HG02938 (cell line): ENCODE measurements at regions not wholly inside any gene's neighbourhood (a gene's known extent, or its start where the extent isn't known, plus 50 kb on each side); places are given as distances from the start of the nearest gene placed in this dataset.
"Not testable (repeated sequence)": the region's sequence is repeated elsewhere in the genome, so short reads cannot be mapped to it uniquely, and the experiment has no call there.

Experiments
- ATAC-seq: cut with Tn5 transposase; IDR thresholded peaks from one replicate; pipeline ENCODE4 v1.9.1; 2021; ENCODE audit warnings: mild to moderate bottlenecking, moderate library complexity; ENCODE audit not compliant: unreplicated experiment

DNA sequence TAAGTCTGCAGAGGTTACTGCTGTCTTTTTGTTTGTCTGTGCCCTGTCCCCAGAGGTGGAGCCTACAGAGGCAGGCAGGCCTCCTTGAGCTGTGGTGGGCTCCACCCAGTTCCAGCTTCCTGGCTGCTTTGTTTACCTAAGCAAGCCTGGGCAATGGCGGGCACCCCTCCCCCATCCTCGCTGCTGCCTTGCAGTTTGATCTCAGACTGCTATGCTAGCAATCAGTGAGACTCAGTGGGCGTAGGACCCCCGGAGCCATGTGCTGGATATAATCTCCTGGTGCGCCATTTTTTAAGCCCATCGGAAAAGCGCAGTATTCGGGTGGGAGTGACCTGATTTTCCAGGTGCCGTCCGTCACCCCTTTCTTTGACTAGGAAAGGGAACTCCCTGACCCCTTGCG is 1363.1 kb downstream of the HACE1 start:
- ATAC-seq, result not testable (repeated sequence)

DNA sequence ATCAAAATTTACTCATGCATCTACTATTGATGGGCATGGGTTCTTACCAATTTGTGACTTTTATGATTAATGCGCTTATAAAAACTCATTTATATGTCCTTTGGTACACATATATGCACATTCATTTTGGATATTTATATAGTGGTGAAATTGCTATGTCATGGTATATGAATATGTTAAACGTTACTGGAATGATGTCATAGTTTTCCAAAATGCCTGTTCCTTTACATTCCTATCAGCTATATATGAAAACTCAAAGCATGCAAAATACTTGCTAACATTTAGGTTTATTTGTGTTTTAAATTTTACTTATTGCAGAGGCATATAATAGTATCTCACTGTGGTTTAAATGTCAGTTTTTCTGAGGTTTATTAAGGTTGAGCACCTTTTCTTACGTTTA is 1403.1 kb downstream of the HACE1 start:
- ATAC-seq, result no peak

DNA sequence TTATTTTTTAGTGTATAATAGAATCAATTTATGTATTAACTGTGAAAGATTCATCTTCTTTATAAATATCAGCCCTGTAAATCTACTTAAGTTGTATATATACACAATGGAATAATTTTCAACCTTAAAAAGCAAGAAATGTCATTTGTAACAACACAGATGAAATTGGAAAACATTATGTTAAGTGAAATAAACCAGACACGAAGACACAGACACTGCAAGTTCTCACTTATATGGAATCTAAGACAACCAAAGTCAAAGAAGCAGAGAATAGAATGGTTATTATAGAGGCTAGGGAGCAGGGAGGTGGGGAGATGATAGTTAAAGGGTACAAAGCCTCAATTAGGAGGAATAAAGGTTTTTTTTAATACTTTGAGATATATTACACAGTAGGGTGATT is 1404.4 kb downstream of the HACE1 start:
- ATAC-seq, result no peak

DNA sequence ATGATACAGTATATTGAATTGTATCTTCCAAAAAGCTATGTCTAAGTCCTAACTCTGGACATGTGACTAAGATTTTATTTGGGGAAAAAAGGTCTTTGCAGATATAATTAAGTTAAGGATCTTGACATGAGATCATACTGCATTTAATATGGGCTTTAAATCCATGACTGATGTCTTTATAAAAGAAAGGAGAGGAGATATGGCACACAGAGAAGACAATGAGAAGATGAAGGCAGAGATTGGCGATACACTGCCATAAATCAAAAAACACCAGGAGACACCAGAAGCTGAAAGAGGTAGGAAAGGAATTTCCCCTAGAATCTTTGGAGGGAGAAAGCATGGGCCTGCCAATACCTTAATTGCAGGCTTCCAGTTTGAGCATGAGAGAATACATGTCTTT is 1450.2 kb downstream of the HACE1 start:
- ATAC-seq, result no peak

DNA sequence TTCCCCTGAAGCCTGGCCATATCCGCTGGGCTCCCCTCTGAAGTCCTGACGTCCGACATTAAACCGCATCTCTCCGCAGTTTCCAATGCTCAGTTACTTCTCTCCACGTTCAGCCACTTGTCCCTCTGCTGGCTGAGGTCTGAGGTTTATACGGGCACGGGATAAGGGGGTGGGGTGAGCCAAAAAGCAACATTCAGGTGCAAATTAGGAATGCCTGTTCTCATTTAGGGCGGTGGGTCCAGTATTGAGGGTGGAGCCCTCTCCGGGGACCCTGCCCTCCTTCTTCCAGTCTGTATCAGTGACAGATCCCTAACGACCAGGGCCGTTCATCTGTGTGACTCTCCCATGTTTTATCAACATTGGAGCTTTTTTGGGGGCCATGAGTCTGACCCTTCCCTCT is 1454.4 kb downstream of the HACE1 start:
- ATAC-seq, result no peak

DNA sequence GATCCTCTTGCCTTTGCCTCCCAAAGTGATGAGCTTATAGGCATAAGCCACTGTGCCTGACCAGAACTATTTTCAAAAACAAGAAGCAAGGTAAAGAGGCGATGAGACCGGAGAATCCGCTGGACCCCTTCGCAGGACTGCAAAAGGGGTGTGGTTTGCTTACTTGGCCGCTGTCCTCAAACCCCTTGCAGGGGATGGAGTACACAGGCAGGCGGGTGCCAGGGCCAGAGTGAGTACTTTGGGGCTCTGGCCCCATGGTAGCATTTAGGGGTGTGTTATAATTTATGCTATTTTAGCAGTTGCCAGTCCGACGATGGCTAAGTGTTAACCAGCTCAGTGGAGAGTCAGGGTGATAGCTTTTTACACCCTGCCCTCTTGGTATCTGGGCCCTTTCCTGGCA is 1454.9 kb downstream of the HACE1 start:
- no peak for ATAC-seq

DNA sequence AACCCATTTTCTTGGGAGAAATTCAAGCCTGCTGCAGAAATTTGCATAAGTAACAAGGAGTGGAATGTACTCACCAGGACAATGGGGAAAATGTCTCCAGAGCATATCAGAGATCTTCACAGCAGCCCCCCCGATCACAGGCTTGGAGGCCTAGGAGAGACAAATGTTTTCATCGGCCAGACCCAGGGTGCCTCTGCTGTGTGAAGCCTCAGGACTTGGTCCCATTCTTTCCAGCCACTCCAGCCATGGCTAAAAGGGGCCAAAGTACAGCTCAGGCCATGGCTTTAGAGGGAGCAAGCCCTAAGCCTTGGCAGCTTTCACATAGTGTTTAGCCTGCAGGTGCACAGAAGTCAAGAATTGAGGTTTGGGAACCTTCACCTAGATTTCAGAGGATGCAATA is 1463.0 kb downstream of the HACE1 start:
- no peak for ATAC-seq

DNA sequence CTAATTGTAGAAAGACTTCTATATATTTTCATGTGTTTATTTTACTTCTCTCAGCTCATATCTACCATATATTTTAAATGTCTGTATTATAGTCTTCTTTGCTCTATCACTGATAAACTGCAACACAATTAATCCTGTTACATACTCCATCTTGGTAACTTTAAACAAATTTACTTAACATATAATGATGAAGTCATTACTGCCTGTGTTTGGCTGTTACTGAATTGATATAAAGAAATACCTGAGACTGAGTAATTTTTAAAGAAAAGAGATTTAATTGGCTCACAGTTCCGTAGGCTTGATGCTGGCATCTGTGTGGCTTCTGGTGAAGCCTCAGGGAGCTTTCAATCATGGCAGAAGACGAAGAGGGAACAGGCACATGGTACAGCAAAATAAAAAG is 1480.4 kb downstream of the HACE1 start:
- ATAC-seq, result no peak

DNA sequence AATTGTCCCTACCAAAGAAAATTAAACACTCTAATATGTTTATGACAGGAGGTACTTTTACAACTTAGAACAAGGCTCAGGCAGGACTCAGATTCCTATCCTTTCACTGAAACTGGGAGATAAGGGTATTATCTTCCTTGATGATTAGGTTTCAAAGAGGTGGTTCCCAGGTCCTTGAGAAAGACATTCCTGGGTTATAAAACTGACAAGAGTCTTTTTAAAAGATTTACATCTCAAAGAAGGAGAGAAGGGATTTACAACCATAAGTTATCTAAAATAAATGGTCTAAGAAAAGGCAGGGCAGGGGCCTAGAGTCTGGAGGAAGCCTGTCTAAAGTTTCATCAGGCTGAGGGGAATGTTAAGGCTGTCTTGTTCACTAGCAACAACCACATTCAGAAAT is 1492.5 kb downstream of the HACE1 start:
- ATAC-seq, result no peak

DNA sequence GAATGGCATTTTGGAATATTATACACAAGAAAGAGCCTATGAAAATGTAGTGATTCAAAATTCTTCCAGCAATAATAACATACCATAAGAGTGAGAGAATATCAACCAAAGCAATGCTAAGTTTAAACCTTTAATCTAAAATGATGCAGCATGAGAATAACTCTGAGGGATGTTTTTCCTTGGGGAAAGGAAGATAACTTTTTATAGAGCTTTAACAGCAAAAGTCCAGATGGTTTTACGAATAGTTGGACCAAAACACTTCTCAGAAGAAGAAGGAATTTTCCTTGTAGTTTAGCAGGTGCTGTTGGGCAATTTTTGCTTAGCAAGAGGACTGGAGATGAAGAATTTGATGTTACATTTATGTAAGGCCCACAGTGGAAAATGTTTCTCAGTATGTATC is 1503.2 kb downstream of the HACE1 start:
- ATAC-seq, result no peak

DNA sequence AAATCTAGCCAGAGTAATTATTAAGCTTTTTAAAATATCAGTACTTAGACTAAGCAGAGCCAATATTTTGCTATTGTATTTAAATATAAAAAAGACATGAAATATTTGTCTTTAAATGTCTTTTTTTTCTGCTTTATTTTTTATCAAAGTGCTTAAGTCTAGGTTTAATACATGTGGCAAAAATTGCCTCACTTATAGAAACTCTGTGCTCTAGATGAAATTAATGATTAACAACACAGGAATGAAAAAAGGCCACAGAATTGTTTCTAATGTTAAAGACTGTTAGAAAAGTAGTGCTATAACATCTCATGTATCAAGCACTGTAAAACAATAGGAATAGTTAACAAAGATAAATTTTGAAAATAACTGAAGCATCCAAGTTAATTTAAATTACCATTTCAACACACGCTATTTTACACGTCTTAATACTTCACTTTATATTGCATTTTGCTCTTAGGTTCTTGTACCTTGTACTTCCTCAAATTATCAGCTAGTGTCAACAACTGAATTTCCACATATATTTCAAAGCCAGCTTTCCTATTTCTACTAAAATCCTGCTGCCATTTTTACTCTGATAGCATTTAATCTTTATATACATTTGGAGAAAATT is 1515.1 kb downstream of the HACE1 start:
- ATAC-seq, result no peak

DNA sequence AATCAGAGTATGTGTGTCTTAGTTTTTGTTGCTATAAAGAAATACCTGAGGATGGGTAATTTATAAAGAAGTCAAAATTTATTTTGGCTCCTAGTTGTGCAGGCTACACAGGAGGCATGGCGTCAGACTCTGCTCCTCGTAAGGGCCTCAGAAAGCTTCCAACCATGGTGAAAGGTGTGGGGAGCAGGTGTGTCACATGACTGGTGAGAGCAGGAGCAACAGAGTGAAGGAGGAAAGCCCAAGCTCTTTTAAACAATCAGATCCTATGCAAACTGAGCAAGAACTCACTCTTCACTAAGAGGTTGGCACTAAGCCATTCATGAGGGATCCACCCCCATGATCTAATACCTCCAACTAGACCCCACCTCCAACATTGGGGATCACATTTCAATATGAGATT is 1524.3 kb downstream of the HACE1 start:
- no peak for ATAC-seq

DNA sequence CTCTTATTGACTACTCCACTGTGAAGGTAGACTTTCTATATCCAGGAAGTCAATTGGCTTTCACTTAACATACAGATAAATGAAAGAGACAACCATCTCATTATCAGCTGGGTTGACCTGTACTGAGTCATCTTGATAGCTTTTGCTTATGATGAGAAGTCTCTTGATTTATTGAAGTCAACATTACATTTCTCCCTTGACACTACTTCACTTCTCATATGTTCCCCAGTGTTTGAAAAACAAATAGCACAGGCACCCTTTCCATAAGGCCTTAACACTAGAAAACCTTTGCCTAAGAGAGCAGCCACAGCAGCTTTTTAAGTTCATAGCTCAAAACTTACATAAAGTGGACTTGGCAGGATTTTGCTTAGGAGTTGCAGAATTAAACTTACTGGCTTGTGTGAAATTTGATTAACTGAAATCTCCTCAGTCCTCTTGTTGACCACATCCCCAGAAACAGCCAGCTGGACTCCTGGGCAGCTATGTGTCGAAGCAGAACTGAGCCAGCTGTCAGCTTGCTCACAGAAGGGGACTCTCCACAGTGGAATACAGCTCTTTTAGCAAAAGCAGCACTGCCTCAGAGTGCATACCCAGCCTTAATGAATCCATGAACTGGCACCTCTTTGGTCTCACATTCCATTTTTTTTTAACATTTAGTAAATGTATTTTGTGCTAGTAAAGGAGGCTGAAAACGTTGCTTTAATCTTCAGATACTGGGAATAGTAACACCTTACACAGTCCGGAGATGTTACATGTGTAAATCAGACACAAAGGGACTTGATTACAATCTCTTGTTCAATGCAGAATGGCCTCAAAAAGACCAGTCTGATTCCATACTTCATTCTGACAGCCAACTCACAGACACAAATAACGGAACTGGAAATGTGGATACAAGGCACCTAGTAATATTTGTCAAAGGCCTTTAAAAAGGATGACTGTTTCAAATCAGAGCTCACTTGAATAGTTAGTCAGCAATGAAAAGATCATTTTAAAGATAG is 1532.7 kb downstream of the HACE1 start:
- ATAC-seq, result no peak

DNA sequence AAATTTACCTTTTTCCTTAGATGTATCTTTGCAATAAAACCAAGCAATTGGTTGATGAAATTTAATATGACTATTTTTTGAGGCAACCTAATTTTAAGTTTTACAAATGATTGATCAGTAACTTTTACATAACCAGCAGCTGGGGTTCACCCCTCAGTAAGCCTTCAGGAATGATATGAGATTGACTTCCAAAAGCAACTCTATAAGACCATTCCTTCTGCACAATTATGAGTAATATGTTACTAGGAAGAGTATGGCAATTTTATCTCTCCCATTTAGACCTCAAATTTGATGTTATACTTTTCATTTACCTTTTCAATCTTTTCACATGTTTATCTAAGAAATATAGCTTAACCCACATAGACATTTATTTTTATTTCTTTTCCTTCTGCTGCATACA is 1546.3 kb downstream of the HACE1 start:
- no peak for ATAC-seq

DNA sequence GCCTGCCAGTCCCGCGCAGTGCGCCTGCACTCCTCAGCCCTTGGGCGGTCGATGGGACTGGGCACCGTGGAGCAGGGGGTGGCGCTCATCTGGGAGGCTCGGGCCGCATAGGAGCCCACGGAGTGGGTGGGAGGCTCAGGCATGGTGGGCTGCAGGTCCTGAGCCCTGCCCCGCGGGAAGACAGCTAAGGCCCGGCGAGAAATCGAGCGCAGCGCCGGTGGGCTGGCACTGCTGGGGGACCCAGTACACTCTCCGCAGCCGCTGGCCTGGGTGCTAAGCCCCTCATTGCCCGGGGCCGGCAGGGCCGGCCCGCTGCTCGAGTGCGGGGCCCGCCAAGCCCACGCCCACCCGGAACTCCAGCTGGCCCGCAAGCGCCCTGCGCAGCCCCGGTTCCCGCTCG is 1565.3 kb downstream of the HACE1 start:
- not testable (repeated sequence) for ATAC-seq

DNA sequence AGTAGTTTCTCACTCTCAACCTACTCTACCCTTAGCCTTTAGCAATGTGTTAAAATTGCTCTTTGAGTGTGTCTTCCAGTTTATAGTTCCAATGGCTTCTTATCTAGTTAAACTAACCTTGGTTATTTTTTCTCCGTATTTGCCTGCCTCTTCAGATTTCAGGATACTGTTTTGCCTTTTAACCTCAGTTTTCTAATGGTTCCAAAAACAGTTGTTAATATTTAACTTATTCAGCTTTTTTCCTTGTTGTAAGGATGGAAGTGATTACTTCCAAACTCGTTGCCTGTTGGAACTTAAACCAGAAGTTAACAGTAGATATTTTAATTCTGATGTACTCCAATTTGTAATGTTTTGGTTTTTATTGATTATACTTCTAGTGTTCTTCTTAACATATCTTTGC is 1574.9 kb downstream of the HACE1 start:
- ATAC-seq, result no peak

DNA sequence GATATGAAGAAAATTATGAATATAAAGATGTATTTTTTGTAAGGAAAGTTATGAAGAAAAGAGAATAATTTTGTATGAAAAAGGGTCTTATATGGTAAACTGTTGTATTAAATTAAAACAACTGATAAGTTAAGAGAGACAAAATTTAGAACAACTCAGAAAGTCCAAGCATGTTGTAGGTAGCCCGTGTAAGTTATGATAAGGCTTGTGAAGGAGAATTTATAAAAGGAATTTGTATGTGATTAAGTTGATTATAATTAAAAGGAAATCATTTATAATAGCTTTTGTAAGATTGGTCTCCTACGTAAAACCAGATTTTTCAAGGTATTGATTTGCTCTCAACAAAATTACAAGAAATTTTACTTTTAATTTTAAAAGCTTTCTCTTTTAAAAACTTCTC is 1579.3 kb downstream of the HACE1 start:
- ATAC-seq, result no peak

DNA sequence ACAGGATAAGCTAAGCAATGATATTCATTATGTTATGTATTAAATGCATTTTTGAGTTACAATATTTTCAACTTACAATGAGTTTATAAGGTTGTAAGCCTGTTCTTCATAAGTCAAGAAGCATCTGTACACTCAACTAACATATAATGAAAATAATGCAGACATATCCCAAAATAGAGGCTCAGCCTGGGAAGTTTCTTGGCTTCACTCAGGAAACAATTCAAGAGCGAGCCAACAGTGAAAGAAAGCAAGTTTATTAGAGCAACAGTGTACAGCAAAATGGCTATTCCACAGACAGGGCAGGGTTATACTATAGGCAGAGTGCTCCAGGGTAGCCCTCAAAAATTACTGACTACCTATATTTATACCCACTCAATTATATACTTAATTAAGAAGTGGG is 1581.8 kb downstream of the HACE1 start:
- ATAC-seq, result no peak

DNA sequence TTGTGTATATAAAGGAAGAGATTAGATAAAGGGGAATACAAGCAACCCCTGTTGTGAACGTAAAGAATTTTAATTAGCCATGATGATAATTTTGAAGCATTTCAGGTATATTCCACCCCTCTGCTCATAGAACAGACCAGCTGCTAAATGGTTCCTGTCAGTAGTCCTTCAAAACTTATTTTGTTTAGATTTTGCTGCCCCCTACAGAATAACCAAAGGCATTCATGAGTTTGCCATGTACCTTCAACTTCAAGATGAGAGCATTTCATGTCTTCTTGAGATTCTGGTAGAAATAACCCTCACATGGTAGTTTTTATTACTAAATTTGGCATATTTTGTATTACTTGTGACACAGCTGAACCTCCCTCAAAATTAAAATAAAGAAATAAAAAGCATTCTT is 1586.7 kb downstream of the HACE1 start:
- no peak for ATAC-seq

DNA sequence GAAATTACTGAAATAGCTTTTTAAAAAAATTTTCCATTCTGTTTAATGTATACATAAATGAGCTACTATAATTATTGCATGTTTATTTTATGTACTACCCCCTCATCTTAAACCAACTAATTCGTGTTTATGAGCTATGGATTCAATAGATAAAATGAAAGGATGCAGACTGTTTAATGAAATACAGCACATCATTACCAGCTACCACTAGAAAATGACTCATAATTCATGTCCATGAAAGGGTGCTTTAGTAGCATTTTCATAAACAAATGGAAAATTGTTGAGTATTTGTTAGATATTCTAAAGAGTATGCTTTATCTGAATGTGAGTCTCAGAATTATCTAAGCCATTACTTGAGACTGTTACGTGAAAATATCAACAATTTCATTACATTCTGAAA is 1590.1 kb downstream of the HACE1 start:
- ATAC-seq, result no peak

DNA sequence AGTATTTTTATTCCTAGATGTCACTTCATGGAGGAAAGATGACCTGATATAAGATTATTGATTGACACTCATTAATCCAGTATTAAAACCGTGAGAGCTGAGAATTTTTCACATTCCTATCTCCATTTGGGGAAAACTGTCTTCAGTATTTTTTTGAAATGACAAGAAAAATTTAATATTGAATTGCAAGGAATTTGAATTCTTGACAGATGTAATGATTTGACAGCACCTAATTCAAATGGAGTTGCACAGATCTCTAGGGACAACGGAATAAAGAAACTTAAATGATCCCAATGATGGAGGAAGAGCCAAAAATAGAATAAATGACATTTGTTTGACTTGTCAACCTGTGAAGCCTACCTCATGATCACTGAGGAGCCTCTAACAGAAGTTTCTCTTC is 1591.4 kb downstream of the HACE1 start:
- ATAC-seq, result no peak

DNA sequence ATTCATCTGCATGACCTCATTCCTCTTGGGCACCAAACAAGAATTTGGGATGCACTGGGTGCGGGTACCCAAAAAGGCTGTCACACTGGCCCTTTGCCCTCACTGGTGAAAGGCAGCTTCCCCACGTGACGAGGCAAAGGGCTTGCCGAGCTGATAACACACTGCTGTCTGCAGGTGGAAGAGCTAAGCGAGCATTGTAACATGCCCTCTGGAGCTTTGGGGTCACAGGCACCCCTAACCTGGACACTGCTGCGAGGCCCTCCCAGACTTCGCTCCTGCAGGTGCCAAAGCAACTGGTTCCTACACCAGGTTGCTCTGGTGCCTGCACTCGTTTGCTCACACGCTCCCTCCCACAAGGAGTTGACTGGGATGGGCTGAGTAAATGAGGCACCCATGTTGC is 1595.7 kb downstream of the HACE1 start:
- ATAC-seq, result no peak
